Caco-2 (cell line): ENCODE measurements at regions not wholly inside any gene's neighbourhood (a gene's known extent, or its start where the extent isn't known, plus 50 kb on each side); places are given as distances from the start of the nearest gene placed in this dataset.

Source experiments
- BruUV-seq: library from RNA; stranded (reverse); fragments of 400-500 nt; replicated peaks from 2 replicates; lab custom pipeline; 2021; lab: Mats Ljungman, UMichigan
- CTCF ChIA-PET: fragments of 300-600 bp; sonication (Branson Sonifier 250); formaldehyde crosslinking; loops from one replicate; lab custom pipeline; 2022; ENCODE audit warnings: antibody characterized with exemption; lab: Charles Lee
- POLR2A ChIA-PET: fragments of 300-600 bp; sonication (Branson Sonifier 250); formaldehyde crosslinking; loops from one replicate; lab custom pipeline; 2022; ENCODE audit warnings: antibody characterized with exemption; lab: Charles Lee
- DNase-seq, 2 experiments: peaks; one replicate each; pipeline versions ENCODE4 v3.0.0 to v3.0.0-alpha.2; 2020 to 2022
- H3K27me3 ChIP-seq: replicated peaks from 2 replicates; pipeline ENCODE4 v1.6.0; 2011; ENCODE audit warnings: low read length; ENCODE audit not compliant: control insufficient read depth, insufficient read depth
- H3K36me3 ChIP-seq: 2 replicates; pipeline ENCODE4 v1.5.1; 2011; ENCODE audit warnings: low read length; ENCODE audit not compliant: control insufficient read depth, insufficient read depth
- H3K4me1 ChIP-seq: fragments of 250-450 bp; sonication (Bioruptor Pico); 2 replicates; pipeline ENCODE4 v1.5.1; 2020; ENCODE audit warnings: mild to moderate bottlenecking
- H3K4me3 ChIP-seq: 2 replicates; pipeline ENCODE4 v1.5.1; 2011; ENCODE audit warnings: low read depth, mild to moderate bottlenecking, control low read depth, low read length
- H3K9me3 ChIP-seq: fragments of 250-450 bp; sonication (Bioruptor Pico); 2 replicates; pipeline ENCODE4 v1.5.1; 2020; ENCODE audit warnings: mild to moderate bottlenecking, moderate library complexity
- H3K27ac Mint-ChIP-seq: one replicate; pipeline ENCODE4 v1.8.0; 2022; ENCODE audit warnings: mixed read lengths; ENCODE audit not compliant: unreplicated experiment
- H3K27me3 Mint-ChIP-seq: one replicate; pipeline ENCODE4 v1.8.0; 2022; ENCODE audit warnings: mixed read lengths; ENCODE audit not compliant: insufficient read depth, unreplicated experiment
- H3K36me3 Mint-ChIP-seq: one replicate; pipeline ENCODE4 v1.8.0; 2022; ENCODE audit warnings: mild to moderate bottlenecking, mixed read lengths; ENCODE audit not compliant: insufficient read depth, unreplicated experiment
- H3K4me1 Mint-ChIP-seq: one replicate; pipeline ENCODE4 v1.8.0; 2022; ENCODE audit warnings: low read depth, mixed read lengths; ENCODE audit not compliant: unreplicated experiment
- H3K4me3 Mint-ChIP-seq: one replicate; pipeline ENCODE4 v1.8.0; 2022; ENCODE audit warnings: mild to moderate bottlenecking, moderate library complexity, mixed read lengths; ENCODE audit not compliant: unreplicated experiment
- H3K9me3 Mint-ChIP-seq: one replicate; pipeline ENCODE4 v1.8.0; 2022; ENCODE audit warnings: mixed read lengths; ENCODE audit not compliant: unreplicated experiment
- intact Hi-C: fragments of 100-400 bp; cut with micrococcal nuclease; formaldehyde crosslinking; loops from one replicate; pipeline ENCODE4 v1.10.0; 2022; ENCODE audit not compliant: unreplicated experiment
- TF ChIP-seq, protein P1 (sequence below), 2 experiments: fragments of 200-600 bp in 1 of 2; IDR thresholded peaks; 1 replicate in 1 of 2; 2 replicates in 1 of 2; pipeline versions ENCODE4 v1.5.1 to v1.8.0; 2011 to 2022; ENCODE audit warnings: antibody characterized with exemption in 1 of 2, control low read depth in 1 of 2, inconsistent platforms in 1 of 2, low read depth in 1 of 2, low read length in 1 of 2, mild to moderate bottlenecking in 1 of 2, moderate library complexity in 1 of 2; ENCODE audit not compliant: insufficient read depth in 1 of 2, severe bottlenecking in 1 of 2, unreplicated experiment in 1 of 2

DNA sequence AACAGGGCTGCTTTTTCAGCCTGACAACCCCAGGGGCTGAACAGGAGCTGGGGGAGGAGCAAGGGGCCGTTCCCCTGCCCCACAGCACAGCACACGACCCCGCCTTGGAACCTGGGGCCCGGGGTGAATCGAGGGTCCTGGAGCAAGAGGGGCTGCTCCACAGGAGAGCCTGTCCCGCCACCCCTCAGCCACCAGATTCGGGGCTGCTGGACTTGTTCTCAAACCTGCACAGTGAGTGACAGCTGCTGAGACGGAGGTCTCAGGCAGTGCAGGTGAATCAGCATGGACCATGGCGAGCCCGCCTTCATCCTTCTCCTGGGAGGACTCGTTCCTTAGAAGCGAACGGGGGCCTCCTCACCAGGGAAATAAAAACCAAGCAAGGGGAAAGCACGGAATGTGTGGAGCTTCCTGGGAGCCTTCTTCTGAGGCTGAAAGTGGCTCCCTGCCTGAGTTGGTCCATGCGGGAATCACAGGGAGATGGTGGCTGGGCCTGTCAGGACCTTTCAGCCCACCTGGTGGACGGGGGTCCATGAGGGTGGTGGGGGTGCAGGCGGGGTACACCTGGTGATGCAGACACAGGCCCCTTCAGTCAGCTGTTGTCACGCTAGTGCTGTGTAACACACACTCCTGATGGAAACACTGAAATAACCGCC lies 125.4 kb downstream of the SIK1 start:
- H3K4me1 ChIP-seq = no peaks in the 10 kb centered on the region
- H3K36me3 ChIP-seq = no peaks in the 10 kb centered on the region
- ChIA-PET CTCF (interaction anchor here (1.6 kb wide), 1 partner anchor 10 kb away, joined by 6 read pairs; no protein-coding TSS in a partner anchor), POLR2A (no interaction called here)
- no TSS peak for BruUV-seq
- H3K4me3 ChIP-seq = no peak overlapping the region
- TF ChIP-seq, protein P1, sequence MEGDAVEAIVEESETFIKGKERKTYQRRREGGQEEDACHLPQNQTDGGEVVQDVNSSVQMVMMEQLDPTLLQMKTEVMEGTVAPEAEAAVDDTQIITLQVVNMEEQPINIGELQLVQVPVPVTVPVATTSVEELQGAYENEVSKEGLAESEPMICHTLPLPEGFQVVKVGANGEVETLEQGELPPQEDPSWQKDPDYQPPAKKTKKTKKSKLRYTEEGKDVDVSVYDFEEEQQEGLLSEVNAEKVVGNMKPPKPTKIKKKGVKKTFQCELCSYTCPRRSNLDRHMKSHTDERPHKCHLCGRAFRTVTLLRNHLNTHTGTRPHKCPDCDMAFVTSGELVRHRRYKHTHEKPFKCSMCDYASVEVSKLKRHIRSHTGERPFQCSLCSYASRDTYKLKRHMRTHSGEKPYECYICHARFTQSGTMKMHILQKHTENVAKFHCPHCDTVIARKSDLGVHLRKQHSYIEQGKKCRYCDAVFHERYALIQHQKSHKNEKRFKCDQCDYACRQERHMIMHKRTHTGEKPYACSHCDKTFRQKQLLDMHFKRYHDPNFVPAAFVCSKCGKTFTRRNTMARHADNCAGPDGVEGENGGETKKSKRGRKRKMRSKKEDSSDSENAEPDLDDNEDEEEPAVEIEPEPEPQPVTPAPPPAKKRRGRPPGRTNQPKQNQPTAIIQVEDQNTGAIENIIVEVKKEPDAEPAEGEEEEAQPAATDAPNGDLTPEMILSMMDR (IDR thresholded peaks at IDR 0.05; ENCODE audit: insufficient read depth in 1 of 2, low read depth in 1 of 2, low read length in 1 of 2, severe bottlenecking in 1 of 2, unreplicated experiment in 1 of 2) = no peak
- DNase-seq = no peak
- Mint-ChIP-seq H3K9me3 (no peaks in the 10 kb centered on the region), H3K27me3 (no peaks in the 10 kb centered on the region), H3K27ac (no peak overlapping the region), H3K36me3 (no peaks in the 10 kb centered on the region), H3K4me1 (peaks cover 8% of the 10 kb centered on the region), H3K4me3 (no peak overlapping the region)
- no peaks in the 10 kb centered on the region for H3K27me3 ChIP-seq
- no peaks in the 10 kb centered on the region for H3K9me3 ChIP-seq
- intact Hi-C loops = no loop called here

DNA sequence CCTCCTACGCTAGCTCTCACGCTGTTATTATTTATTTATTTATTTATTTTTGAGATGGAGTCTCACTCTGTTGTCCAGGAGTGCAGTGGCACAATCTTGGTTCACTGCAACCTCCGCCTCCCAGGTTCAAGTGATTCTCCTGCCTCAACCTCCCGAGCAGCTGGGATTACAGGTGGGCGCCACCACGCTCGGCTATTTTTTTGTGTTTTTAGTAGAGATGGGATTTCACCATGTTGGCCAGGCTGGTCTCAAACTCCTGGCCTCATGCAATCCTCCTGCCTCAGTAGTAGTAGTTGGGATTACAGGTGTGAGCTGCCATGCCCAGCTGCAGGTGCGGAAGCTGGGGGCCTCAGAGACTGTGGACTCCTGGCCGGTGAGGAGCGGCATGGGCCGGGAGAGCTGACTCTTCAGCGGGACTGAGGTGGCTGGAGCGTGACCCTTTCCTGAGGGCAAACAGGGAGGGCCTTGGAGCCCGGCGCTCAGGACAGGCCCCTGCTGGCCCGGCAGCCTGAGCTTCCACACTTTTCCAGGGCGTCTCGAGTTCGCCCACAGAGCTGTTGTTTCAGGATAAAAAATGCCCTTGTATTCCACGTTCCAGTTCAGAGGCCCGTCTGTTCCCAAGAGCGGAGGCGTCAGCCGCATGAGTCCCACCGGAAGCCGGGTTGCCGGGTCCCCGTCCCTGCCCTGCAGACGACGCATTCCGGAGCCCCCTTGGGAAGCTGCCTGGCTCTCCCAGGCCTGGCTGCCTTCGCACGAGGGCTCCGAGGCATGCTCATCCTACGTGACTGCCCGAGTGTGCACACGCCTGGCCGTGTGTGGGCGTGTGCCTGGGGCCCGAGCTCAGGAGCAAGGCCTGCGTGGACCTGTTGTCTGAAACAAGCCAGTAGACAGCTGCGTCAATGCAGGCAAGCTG lies 126.2 kb downstream of the SIK1 start:
- POLR2A ChIA-PET = no interaction called here
- no peaks in the 10 kb centered on the region for H3K27me3 Mint-ChIP-seq
- no peaks in the 10 kb centered on the region for H3K36me3 ChIP-seq
- H3K4me3 ChIP-seq = no peak overlapping the region
- no peaks in the 10 kb centered on the region for H3K4me1 ChIP-seq
- peaks cover 8% of the 10 kb centered on the region for H3K4me1 Mint-ChIP-seq
- no TSS peak for BruUV-seq
- H3K36me3 Mint-ChIP-seq = no peaks in the 10 kb centered on the region
- CTCF ChIA-PET = interaction anchor here (1.6 kb wide), 1 partner anchor 11 kb away, joined by 6 read pairs; no protein-coding TSS in a partner anchor
- no peaks in the 10 kb centered on the region for H3K9me3 Mint-ChIP-seq
- TF ChIP-seq, protein P1 (IDR thresholded peaks at IDR 0.05; ENCODE audit: insufficient read depth in 1 of 2, low read depth in 1 of 2, low read length in 1 of 2, severe bottlenecking in 1 of 2, unreplicated experiment in 1 of 2) = no peak
- 0 out of 2 replicates have a peak, but pooled peaks cover 3% of the 10 kb centered on the region for H3K9me3 ChIP-seq
- intact Hi-C loops = no loop called here
- no peak for DNase-seq
- H3K4me3 Mint-ChIP-seq = no peak overlapping the region
- H3K27me3 ChIP-seq = no peaks in the 10 kb centered on the region
- H3K27ac Mint-ChIP-seq = no peak overlapping the region

DNA sequence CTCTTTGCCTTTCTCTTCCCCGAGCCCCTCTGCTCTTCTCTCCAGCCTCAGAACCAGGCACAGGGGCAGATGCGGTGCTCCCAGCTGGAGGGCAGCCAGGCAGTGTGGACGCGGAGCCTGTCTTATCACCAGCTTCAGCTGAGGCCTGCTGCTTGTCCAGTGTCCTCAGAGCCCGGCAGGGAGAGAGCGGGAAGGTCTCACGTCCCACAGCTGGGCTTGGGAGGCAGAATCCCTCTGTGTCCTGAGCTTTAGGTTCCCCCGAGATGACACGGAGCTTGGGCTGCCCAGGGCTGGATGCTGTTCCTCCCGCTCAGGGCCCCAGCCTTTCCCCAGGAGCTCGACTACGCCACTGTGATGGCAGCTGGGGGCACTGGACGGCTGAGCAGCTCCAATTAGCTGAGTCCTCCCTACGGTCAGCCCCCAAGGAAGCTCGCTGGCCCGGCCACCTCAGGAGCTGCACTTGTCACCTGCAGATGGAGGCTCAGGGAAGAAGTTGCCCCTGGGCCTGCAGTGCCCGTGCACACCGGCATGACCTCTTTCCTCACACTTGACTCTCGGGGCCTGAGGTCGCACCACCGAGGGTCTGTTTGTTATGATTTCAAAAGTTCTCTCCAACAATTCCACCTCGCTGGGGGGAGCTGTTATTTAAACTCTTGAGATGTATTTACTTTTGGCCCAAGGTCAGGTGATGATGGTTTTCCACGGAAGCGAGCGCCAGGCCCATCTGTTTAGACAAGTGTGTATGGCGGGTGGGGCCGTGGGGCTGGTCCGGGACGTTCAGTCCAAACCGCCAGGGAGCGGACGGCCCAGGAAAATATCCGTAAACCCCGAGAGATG lies 127.3 kb downstream of the SIK1 start:
- CTCF ChIA-PET = no interaction called here
- no peaks in the 10 kb centered on the region for H3K27me3 Mint-ChIP-seq
- DNase-seq = no peak
- H3K4me3 Mint-ChIP-seq = no peak overlapping the region
- peaks cover 10% of the 10 kb centered on the region for H3K9me3 Mint-ChIP-seq
- H3K36me3 ChIP-seq = no peaks in the 10 kb centered on the region
- no peak overlapping the region for H3K4me3 ChIP-seq
- POLR2A ChIA-PET = interaction anchor here (0.9 kb wide), 1 partner anchor 11 kb away, joined by 3 read pairs; no protein-coding TSS in a partner anchor
- 0 out of 2 replicates have a peak, but pooled peaks cover 6% of the 10 kb centered on the region for H3K9me3 ChIP-seq
- H3K4me1 ChIP-seq = no peaks in the 10 kb centered on the region
- no peaks in the 10 kb centered on the region for H3K27me3 ChIP-seq
- no TSS peak for BruUV-seq
- H3K27ac Mint-ChIP-seq = no peak overlapping the region
- no peaks in the 10 kb centered on the region for H3K36me3 Mint-ChIP-seq
- TF ChIP-seq, protein P1 (IDR thresholded peaks at IDR 0.05; ENCODE audit: insufficient read depth in 1 of 2, low read depth in 1 of 2, low read length in 1 of 2, severe bottlenecking in 1 of 2, unreplicated experiment in 1 of 2) = no peak
- H3K4me1 Mint-ChIP-seq = peaks cover 12% of the 10 kb centered on the region
- intact Hi-C loops = no loop called here
